Pancreas (tissue), 10 donors: ENCODE measurements at regions not wholly inside any gene's neighbourhood (a gene's known extent, or its start where the extent isn't known, plus 50 kb on each side); places are given as distances from the start of the nearest gene placed in this dataset.

ENCODE experiments used
- ATAC-seq, 4 donors: fragments of 200-7000 bp; cut with Tn5 transposase; one replicate each; pipeline versions ENCODE4 v1.8.0 to v1.9.1; 2020; ENCODE audit warnings: mild to moderate bottlenecking in 4 of 4, moderate library complexity in 4 of 4
- DNase-seq, 6 donors: peaks; one replicate each; pipeline ENCODE4 v3.0.0-alpha.2; 2020
- FAIRE-seq: peaks from 2 replicates; lab custom pipeline; 2012; peaks lifted over from hg19 to GRCh38; lab: Jason Lieb, UNC
- H3K27ac ChIP-seq, 4 donors: fragments of 200-600 bp; sonication (generic); 1 replicate in 3 of 4; 2 replicates in 1 of 4; pipeline versions ENCODE4 v1.5.0 to v1.8.0; 2020
- H3K27me3 ChIP-seq, 4 donors: fragments of 200-600 bp; one replicate each; pipeline ENCODE4 v1.8.0; 2021
- H3K36me3 ChIP-seq, 3 donors: fragments of 200-600 bp; sonication (generic) in 1 of 3; one replicate each; pipeline versions ENCODE4 v1.5.0 to v1.8.0; 2020 to 2021
- H3K4me1 ChIP-seq, 3 donors: fragments of 200-600 bp; one replicate each; pipeline ENCODE4 v1.8.0; 2021
- H3K4me3 ChIP-seq, 4 donors: fragments of 200-600 bp; sonication (generic) in 2 of 4; one replicate each; pipeline versions ENCODE4 v1.5.0 to v1.8.0; 2020 to 2021
- H3K9me3 ChIP-seq, 4 donors: fragments of 200-600 bp; one replicate each; pipeline ENCODE4 v1.8.0; 2021
- WGBS, 2 donors: extraction: QIAGEN DNeasy Blood & Tissue Kit; methylation state at CpG; one replicate each; pipeline ENCODE4 v1.1.7; 2013; 5-methylcytosine and 5-hydroxymethylcytosine counted together
- intact Hi-C, 3 donors: fragments of 100-400 bp; cut with DNase I; formaldehyde crosslinking; loops; one replicate each; pipeline versions ENCODE4 v1.11.1 to v1.14.2; 2022
- TF ChIP-seq, protein P1 (sequence below), 4 donors: fragments of 200-600 bp; sonication (generic) in 3 of 4; IDR thresholded peaks; one replicate each; pipeline versions ENCODE4 v1.5.0 to v1.8.0; 2021; ENCODE audit warnings: antibody characterized with exemption in 4 of 4
- donor health status: healthy with polysubstance abuse.
- donor health status: DM: no; HTN: no; CAD: no; lungs with moderate emphysema.
- donor health status: DM: no; HTN: no; CAD: no.
- donor health status: control.
- donor health status: control.
- donor health status: Bipolar disorder and iron deficiency.
- donor health status: DM: yes; HTN: yes; CAD: no.
- donor health status: DM: no; HTN: no; CAD: no.
- donor health status: DM: no; HTN: no; CAD: no.
- donor health status: DM: yes; HTN: yes; CAD: no.

DNA sequence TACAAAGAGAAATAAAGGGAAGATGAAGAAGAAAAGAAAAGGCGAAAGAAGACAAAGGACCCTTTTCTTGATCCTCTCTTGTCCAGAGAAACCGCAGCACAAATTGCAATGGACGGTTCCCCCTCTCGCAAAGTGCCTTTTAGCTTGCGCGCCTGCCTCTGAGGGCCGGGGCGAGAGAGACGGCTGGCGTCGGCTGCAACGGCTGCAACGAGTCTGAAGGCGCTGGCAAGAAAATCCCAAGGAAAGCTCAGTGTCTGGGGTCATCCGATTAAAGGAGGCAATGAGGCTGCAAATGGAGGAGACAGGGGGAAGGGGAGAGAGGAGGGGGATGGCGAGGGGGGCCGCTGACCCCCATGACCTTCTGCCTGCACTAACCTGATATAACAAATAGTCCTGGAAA is 671.5 kb downstream of the MED13L start:
- TF ChIP-seq, protein P1, sequence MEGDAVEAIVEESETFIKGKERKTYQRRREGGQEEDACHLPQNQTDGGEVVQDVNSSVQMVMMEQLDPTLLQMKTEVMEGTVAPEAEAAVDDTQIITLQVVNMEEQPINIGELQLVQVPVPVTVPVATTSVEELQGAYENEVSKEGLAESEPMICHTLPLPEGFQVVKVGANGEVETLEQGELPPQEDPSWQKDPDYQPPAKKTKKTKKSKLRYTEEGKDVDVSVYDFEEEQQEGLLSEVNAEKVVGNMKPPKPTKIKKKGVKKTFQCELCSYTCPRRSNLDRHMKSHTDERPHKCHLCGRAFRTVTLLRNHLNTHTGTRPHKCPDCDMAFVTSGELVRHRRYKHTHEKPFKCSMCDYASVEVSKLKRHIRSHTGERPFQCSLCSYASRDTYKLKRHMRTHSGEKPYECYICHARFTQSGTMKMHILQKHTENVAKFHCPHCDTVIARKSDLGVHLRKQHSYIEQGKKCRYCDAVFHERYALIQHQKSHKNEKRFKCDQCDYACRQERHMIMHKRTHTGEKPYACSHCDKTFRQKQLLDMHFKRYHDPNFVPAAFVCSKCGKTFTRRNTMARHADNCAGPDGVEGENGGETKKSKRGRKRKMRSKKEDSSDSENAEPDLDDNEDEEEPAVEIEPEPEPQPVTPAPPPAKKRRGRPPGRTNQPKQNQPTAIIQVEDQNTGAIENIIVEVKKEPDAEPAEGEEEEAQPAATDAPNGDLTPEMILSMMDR (IDR thresholded peaks at IDR 0.05): no peak
- H3K27me3 ChIP-seq: peaks cover 0 to 9% (median 0%) of the 10 kb centered on the region in 4 donors
- H3K36me3 ChIP-seq: no peaks in the 10 kb centered on the region
- no peak for ATAC-seq
- no peaks in the 10 kb centered on the region for H3K9me3 ChIP-seq
- no peak overlapping the region for H3K4me3 ChIP-seq
- FAIRE-seq: no peak
- no peaks in the 10 kb centered on the region for H3K4me1 ChIP-seq
- no peak overlapping the region for H3K27ac ChIP-seq
- WGBS, 2 donors: 19 to 32% methylated on average over 17 of the region's 17 CpGs
- DNase-seq: no peak
- intact Hi-C loops: no loop called here

DNA sequence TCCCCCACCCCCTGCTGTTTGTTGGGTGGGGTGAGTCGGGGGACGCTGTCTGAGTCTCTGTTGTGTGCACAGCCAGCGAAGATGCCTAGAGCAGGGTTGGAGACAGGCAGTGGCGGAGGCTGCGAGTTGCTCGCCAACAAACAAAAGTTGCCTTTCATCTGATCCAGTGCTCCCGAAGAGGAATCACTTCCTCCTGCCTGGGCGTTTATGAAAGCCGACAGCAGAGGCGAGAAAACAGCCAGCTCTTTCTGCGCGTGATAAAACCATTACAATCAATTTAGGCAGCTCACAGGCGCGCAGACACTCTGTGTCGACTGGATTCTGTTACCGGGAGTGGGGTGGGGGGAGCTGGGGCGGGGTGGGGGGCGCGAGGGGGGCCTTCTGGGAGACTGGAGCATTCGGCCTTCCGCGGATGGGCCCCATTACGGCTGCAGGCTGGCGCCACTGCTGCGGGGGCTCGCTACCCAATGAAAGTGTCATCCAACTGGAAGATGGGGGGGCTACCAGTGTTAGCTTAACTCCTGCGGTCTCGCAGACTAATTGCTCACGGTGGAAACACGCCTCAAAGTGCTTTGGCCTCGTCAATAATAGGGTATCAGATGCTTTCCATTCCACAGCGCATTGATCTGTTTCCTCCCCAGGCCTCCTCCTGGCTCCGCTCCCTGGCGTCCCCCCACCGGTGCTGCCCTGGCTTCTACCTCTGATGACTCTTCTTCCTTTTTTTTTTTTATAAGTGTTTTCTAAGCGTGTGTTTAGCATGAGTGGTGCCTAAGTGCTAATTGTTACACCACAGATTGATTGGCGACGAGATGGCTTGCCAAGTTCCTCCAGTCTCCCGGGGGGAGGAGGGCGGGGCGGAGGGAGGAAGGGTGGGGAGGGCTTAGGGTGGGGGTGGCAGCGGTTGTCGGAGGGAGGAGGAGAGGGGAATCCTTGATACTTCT is 678.4 kb downstream of the MED13L start:
- H3K27me3 ChIP-seq: peaks cover 0 to 12% (median 0%) of the 10 kb centered on the region in 4 donors
- H3K36me3 ChIP-seq: no peaks in the 10 kb centered on the region
- FAIRE-seq (no peak), ATAC-seq (peak in 2 of 4 donors; percentile 16 to 35), DNase-seq (no peak)
- intact Hi-C loops: no loop called here
- no peak overlapping the region for H3K27ac ChIP-seq
- H3K4me1 ChIP-seq: no peaks in the 10 kb centered on the region
- H3K9me3 ChIP-seq: no peaks in the 10 kb centered on the region
- TF ChIP-seq, protein P1 (IDR thresholded peaks at IDR 0.05): no peak
- H3K4me3 ChIP-seq: no peak overlapping the region
- 2% methylated on average over 40 to 43 of the region's 43 CpGs for WGBS, 2 donors

DNA sequence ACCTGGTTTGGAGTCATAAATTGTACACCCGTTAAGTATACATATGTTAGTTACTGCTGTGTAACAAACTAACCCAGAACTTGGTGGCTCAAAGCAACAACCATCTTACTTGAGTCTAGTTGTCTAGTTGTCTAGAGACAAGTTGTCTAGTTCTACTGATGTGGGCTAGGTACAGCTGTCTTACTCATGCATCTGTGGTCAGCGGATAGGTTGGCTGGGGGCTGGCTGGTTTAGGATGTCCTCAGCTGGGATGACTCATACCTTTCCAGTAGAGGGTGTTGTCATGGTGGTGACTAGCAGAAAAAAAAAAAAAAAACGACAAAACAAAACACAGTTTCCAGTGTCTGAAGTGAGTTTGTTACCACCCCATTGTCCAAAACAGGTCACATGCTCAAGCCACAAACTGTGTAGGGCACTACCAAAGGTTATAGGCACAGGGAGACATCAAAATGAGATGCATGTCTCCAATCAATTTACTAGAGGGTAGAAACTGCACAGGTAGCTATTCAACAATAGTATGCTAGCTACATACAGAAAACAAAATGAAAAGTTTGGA is 680.3 kb downstream of the MED13L start:
- DNase-seq: no peak
- TF ChIP-seq, protein P1 (IDR thresholded peaks at IDR 0.05): no peak
- Histone ChIP-seq H3K27ac (no peak overlapping the region), H3K4me1 (no peaks in the 10 kb centered on the region), H3K9me3 (no peaks in the 10 kb centered on the region), H3K27me3 (peaks cover 0 to 5% (median 0%) of the 10 kb centered on the region in 4 donors), H3K36me3 (no peaks in the 10 kb centered on the region), H3K4me3 (no peak overlapping the region)
- ATAC-seq: no peak
- intact Hi-C loops: no loop called here
- 61 to 65% methylated on average over 3 of the region's 3 CpGs for WGBS, 2 donors
- FAIRE-seq: no peak

DNA sequence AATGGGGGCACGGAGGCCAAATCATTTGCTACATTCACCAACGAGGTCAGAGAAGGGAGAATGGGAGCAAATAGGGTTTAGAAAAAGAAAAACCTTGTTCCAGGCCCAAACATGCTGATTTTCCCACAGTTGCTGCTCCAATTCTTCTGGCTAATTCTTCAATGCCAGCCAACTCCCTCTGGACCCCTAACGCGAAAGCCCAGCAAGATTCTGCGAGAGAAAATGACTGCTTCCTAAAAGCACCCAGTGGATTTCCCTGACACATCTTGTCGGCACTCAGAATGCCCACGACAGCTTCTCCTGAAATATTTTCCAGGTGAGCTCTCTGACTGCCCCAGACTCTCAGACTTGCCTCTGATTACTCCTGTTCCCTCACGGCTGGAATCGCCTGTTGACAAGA is 689.4 kb downstream of the MED13L start:
- Histone ChIP-seq H3K4me1 (no peaks in the 10 kb centered on the region), H3K9me3 (no peaks in the 10 kb centered on the region), H3K27ac (no peak overlapping the region), H3K36me3 (no peaks in the 10 kb centered on the region), H3K27me3 (no peaks in the 10 kb centered on the region), H3K4me3 (no peak overlapping the region)
- intact Hi-C loops: no loop called here
- no peak for ATAC-seq
- 61 to 73% methylated on average over 9 of the region's 9 CpGs for WGBS, 2 donors
- DNase-seq: no peak
- TF ChIP-seq, protein P1 (IDR thresholded peaks at IDR 0.05): no peak
- FAIRE-seq: no peak

DNA sequence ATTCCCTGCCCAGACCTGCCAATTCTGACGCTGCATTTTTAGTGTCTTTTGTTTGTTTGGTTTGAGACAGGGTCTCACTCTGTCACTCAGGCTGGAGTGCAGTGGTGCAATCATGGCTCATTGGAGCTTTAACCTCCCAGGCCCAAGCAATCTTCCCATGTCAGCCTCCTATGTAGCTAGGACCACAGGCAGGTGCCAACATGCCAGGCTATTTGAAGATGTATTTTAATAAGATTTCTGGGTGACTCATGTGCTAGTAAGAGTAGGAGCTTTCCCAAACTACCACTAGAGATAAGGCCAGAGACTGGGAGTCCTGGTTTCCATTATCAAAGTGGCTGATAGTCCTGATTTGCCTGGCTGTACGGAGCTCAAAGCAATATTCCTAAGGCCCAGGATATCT is 693.3 kb downstream of the MED13L start:
- WGBS, 2 donors: 37 to 45% methylated on average over 2 of the region's 2 CpGs
- Histone ChIP-seq H3K9me3 (no peaks in the 10 kb centered on the region), H3K4me3 (no peak overlapping the region), H3K36me3 (no peaks in the 10 kb centered on the region), H3K4me1 (no peaks in the 10 kb centered on the region), H3K27me3 (no peaks in the 10 kb centered on the region), H3K27ac (no peak overlapping the region)
- ATAC-seq (no peak), FAIRE-seq (no peak), DNase-seq (no peak)
- TF ChIP-seq, protein P1 (IDR thresholded peaks at IDR 0.05): no peak
- intact Hi-C loops: no loop called here
